Bronchial epithelial cell (primary cell): ENCODE measurements at regions not wholly inside any gene's neighbourhood (a gene's known extent, or its start where the extent isn't known, plus 50 kb on each side); places are given as distances from the start of the nearest gene placed in this dataset.
A peak's percentile ranks its signal among the peaks of the same experiment; 100 is the strongest.

Experiments used
- DNase-seq: peaks from one replicate; pipeline ENCODE4 v3.0.0-alpha.2; 2010; ENCODE audit warnings: low read depth
- FAIRE-seq: peaks from 2 replicates; lab custom pipeline; 2011; peaks lifted over from hg19 to GRCh38; lab: Jason Lieb, UNC
- H3K27me3 ChIP-seq: 2 replicates; pipeline ENCODE4 v1.5.1; 2011; ENCODE audit warnings: low read length; ENCODE audit not compliant: control insufficient read depth, insufficient read depth
- H3K36me3 ChIP-seq: 2 replicates; pipeline ENCODE4 v1.5.1; 2011; ENCODE audit warnings: low read length; ENCODE audit not compliant: control insufficient read depth, insufficient read depth
- H3K4me3 ChIP-seq: 2 replicates; pipeline ENCODE4 v1.5.1; 2011; ENCODE audit warnings: mild to moderate bottlenecking, low read depth, low read length, control low read depth
- TF ChIP-seq, protein P1 (sequence below): IDR thresholded peaks from 2 replicates; pipeline ENCODE4 v1.5.1; 2011; ENCODE audit warnings: mild to moderate bottlenecking, moderate library complexity, low read length, control low read depth, inconsistent platforms; ENCODE audit not compliant: insufficient read depth, severe bottlenecking

DNA sequence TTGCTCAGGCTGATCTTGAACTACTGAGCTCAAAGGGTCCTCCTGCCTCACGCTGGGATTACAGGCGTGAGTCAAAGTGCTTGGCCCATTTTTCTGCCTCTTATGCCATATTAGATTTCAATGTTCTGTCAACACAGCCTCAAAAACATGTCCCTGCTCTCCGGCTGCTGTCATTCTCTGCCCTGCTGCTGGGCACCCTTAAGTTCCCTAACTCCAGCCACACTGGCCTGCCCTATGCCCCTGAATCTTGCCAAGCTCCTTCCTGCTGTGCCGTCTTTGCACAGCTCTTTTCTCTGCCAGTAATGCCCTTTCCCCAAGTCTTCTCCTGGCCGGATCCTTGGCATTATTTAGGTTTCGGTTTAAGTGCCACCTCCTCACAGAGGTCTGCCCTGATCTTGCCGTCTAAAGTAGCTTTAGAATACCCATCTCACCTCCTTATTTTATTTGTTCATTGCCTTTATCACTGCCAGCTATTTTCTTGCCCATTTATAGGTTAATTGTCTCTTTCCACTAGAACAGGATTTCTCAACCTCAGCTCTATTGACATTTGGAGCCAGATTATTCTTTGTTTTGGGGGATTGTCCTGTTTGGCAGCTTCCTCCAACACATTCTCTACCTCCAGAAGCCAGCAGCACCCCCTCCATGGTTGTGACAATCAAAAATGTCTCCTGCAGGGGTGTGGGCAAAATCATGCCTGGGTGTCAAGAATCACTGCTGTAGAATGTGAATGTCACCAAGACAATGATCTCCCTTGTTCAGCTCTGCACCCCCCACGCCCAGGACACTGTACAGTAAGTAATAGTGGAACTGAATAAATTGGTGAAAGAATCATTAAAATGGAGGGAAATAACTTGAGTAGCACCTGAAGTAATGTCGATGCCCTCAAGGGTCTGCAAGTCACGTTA lies 168.2 kb downstream of the CYLD start:
- H3K27me3 ChIP-seq = no peaks in the 10 kb centered on the region
- TF ChIP-seq, protein P1, sequence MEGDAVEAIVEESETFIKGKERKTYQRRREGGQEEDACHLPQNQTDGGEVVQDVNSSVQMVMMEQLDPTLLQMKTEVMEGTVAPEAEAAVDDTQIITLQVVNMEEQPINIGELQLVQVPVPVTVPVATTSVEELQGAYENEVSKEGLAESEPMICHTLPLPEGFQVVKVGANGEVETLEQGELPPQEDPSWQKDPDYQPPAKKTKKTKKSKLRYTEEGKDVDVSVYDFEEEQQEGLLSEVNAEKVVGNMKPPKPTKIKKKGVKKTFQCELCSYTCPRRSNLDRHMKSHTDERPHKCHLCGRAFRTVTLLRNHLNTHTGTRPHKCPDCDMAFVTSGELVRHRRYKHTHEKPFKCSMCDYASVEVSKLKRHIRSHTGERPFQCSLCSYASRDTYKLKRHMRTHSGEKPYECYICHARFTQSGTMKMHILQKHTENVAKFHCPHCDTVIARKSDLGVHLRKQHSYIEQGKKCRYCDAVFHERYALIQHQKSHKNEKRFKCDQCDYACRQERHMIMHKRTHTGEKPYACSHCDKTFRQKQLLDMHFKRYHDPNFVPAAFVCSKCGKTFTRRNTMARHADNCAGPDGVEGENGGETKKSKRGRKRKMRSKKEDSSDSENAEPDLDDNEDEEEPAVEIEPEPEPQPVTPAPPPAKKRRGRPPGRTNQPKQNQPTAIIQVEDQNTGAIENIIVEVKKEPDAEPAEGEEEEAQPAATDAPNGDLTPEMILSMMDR = no peak
- no peak for FAIRE-seq
- DNase-seq = no peak
- no peak overlapping the region for H3K4me3 ChIP-seq
- H3K36me3 ChIP-seq = no peaks in the 10 kb centered on the region

DNA sequence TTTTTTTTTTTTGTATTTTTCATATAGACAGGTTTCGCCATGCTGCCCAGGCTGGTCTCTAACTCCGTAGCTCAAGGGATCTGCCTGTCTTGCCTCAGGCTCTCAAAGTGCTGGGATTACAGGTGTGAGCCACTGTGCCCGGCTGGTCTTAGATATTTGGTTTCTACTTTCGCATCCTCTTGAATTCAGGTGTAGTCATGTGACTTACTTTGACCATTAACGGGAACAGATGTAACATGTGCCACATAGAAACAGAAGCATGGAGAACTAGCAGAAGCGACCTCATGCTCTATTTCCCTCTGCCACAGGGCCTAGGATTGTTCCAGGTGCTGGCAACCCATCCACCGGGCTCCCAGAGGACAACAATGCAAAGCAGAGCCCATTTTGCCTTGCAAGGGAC lies 166.6 kb downstream of the CYLD start:
- H3K36me3 ChIP-seq = no peaks in the 10 kb centered on the region
- no peaks in the 10 kb centered on the region for H3K27me3 ChIP-seq
- no peak for FAIRE-seq
- DNase-seq = no peak
- H3K4me3 ChIP-seq = no peak overlapping the region
- TF ChIP-seq, protein P1 = no peak

DNA sequence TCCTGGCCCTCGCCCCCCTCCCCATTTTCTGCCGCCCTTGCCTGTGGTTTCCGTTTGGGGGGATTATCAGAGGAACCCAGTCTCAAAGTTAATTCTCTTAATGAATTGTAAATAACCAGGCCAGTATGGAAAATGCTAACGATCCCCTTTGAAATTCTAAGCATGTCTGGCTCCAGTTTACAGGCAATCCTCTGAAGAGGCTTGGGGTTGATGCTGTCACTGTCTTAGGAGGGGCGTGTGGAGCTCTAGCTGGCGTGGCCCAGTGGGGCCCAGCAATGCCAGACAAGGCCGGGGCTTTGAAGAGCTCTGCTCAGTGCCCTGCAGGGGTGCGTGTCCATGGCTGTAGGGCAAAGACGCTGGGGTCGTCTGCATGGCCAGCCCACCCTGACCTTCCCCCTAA lies 164.6 kb downstream of the CYLD start:
- no peaks in the 10 kb centered on the region for H3K36me3 ChIP-seq
- TF ChIP-seq, protein P1 = no peak
- no peaks in the 10 kb centered on the region for H3K27me3 ChIP-seq
- FAIRE-seq (no peak), DNase-seq (no peak)
- no peak overlapping the region for H3K4me3 ChIP-seq

DNA sequence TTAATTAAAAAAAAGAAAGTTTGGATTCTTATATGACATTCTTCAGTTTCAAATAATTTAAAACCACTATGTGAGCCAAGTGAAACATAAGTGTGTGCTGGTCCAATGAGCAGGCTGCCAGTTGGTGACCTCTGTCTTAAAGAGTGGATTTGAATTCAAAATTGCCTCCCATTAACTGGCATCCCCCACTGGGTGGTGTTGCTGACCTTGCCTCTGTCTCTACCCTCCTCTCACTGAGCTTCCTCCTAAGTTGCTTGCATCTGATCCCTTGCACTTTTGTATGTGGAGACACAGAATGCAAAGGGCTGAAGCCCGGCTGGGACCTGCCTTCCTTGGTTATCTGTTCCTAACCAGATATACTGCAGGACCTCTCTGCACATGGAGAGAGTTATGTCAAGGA lies 160.6 kb downstream of the CYLD start:
- TF ChIP-seq, protein P1 = peak; percentile 26
- Histone ChIP-seq H3K36me3 (no peaks in the 10 kb centered on the region), H3K27me3 (no peaks in the 10 kb centered on the region), H3K4me3 (no peak overlapping the region)
- no peak for DNase-seq
- FAIRE-seq = peak; percentile 32

DNA sequence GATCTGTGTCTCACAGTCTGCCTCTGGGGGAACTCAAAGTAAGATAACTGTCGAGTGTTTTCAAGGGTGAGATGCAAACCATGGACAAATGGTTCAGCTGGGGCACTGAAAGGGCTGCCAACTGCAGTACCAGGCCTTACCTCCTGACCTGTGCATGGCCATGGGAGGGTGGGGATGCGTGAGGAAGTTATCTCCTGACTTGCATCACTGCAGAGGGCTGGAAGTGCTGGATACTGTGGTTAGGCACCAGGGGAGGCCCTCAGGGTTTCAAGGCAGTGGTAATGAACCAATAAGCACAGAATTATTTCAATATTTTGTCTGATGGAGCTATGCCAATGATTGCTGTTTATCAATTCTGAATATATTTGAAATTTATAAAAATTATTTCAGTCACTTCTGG lies 159.2 kb downstream of the CYLD start:
- DNase-seq (no peak), FAIRE-seq (peak; percentile 70)
- no peak overlapping the region for H3K4me3 ChIP-seq
- TF ChIP-seq, protein P1 = no peak
- no peaks in the 10 kb centered on the region for H3K27me3 ChIP-seq
- no peaks in the 10 kb centered on the region for H3K36me3 ChIP-seq
